ENCODE measurements at regions not wholly inside any gene's neighbourhood (a gene's known extent, or its start where the extent isn't known, plus 50 kb on each side); places are given as distances from the start of the nearest gene placed in this dataset.

GRCh38 chr2:236775511-236775910 is 205.9 kb downstream of the ACKR3 start:
- Mint-ChIP-seq H3K4me3 (no peak overlapping the region), H3K4me1 (no peaks in the 10 kb centered on the region), H3K27me3 (peaks cover 9% of the 10 kb centered on the region), H3K9me3 (peaks cover 0 to 3% (median 0%) of the 10 kb centered on the region in 7 donors), H3K36me3 (no peaks in the 10 kb centered on the region), H3K27ac (no peak overlapping the region)
- Histone ChIP-seq H3K36me3 (ENCODE audit: control insufficient read depth, insufficient read depth, low read length) (no peaks in the 10 kb centered on the region), H3K9me3 (ENCODE audit: control insufficient read depth in 2 of 2, low read length in 2 of 2) (no peaks in the 10 kb centered on the region), H3K4me3 (ENCODE audit: low read depth, low read length) (no peak overlapping the region), H3K4me1 (ENCODE audit: control insufficient read depth, insufficient read depth, low read length, poor library complexity, severe bottlenecking) (no peaks in the 10 kb centered on the region), H3K27me3 (ENCODE audit: control insufficient read depth, insufficient read depth, low read length) (no peaks in the 10 kb centered on the region), H3K27ac (ENCODE audit: insufficient read depth, low read length, poor library complexity, severe bottlenecking) (no peak overlapping the region)
- no peak for DNase-seq
- ATAC-seq (ENCODE audit: low read depth in 2 of 2): no peak

- Mint-ChIP-seq H3K36me3 (no peaks in the 10 kb centered on the region), H3K27ac (no peak overlapping the region), H3K4me1 (no peaks in the 10 kb centered on the region), H3K4me3 (no peak overlapping the region), H3K27me3 (peaks cover 9% of the 10 kb centered on the region), H3K9me3 (peaks cover 0 to 3% (median 0%) of the 10 kb centered on the region in 7 donors)
- DNase-seq: no peak
- no peaks in the 10 kb centered on the region for H3K36me3 ChIP-seq (ENCODE audit: control insufficient read depth, insufficient read depth, low read length)
- H3K4me1 ChIP-seq (ENCODE audit: control insufficient read depth, insufficient read depth, low read length, poor library complexity, severe bottlenecking): no peaks in the 10 kb centered on the region
- no peak overlapping the region for H3K27ac ChIP-seq (ENCODE audit: insufficient read depth, low read length, poor library complexity, severe bottlenecking)
- H3K27me3 ChIP-seq (ENCODE audit: control insufficient read depth, insufficient read depth, low read length): no peaks in the 10 kb centered on the region
- no peaks in the 10 kb centered on the region for H3K9me3 ChIP-seq (ENCODE audit: control insufficient read depth in 2 of 2, low read length in 2 of 2)
- no peak overlapping the region for H3K4me3 ChIP-seq (ENCODE audit: low read depth, low read length)
- ATAC-seq (ENCODE audit: low read depth in 2 of 2): no peak
Measured at GRCh38 chr2:236776206-236776605, 206.6 kb downstream of the ACKR3 start.

- Mint-ChIP-seq H3K27ac (no peak overlapping the region), H3K4me3 (no peak overlapping the region), H3K9me3 (peaks cover 0 to 3% (median 0%) of the 10 kb centered on the region in 7 donors), H3K27me3 (peaks cover 9% of the 10 kb centered on the region), H3K4me1 (no peaks in the 10 kb centered on the region), H3K36me3 (no peaks in the 10 kb centered on the region)
- H3K4me1 ChIP-seq (ENCODE audit: control insufficient read depth, insufficient read depth, low read length, poor library complexity, severe bottlenecking): no peaks in the 10 kb centered on the region
- no peak overlapping the region for H3K27ac ChIP-seq (ENCODE audit: insufficient read depth, low read length, poor library complexity, severe bottlenecking)
- no peak overlapping the region for H3K4me3 ChIP-seq (ENCODE audit: low read depth, low read length)
- DNase-seq (no peak), ATAC-seq (ENCODE audit: low read depth in 2 of 2) (no peak)
- H3K9me3 ChIP-seq (ENCODE audit: control insufficient read depth in 2 of 2, low read length in 2 of 2): no peaks in the 10 kb centered on the region
- no peaks in the 10 kb centered on the region for H3K36me3 ChIP-seq (ENCODE audit: control insufficient read depth, insufficient read depth, low read length)
- H3K27me3 ChIP-seq (ENCODE audit: control insufficient read depth, insufficient read depth, low read length): no peaks in the 10 kb centered on the region
Measured at GRCh38 chr2:236776695-236777251, 207.1 kb downstream of the ACKR3 start.

GRCh38 chr2:236777408-236777807 is 207.8 kb downstream of the ACKR3 start:
- H3K4me1 ChIP-seq (ENCODE audit: control insufficient read depth, insufficient read depth, low read length, poor library complexity, severe bottlenecking): no peaks in the 10 kb centered on the region
- Mint-ChIP-seq H3K9me3 (peaks cover 0 to 4% (median 0%) of the 10 kb centered on the region in 7 donors), H3K27ac (no peak overlapping the region), H3K27me3 (peaks cover 10% of the 10 kb centered on the region), H3K4me3 (no peak overlapping the region), H3K4me1 (no peaks in the 10 kb centered on the region), H3K36me3 (no peaks in the 10 kb centered on the region)
- H3K36me3 ChIP-seq (ENCODE audit: control insufficient read depth, insufficient read depth, low read length): no peaks in the 10 kb centered on the region
- H3K27ac ChIP-seq (ENCODE audit: insufficient read depth, low read length, poor library complexity, severe bottlenecking): no peak overlapping the region
- DNase-seq (no peak), ATAC-seq (ENCODE audit: low read depth in 2 of 2) (no peak)
- H3K4me3 ChIP-seq (ENCODE audit: low read depth, low read length): no peak overlapping the region
- no peaks in the 10 kb centered on the region for H3K9me3 ChIP-seq (ENCODE audit: control insufficient read depth in 2 of 2, low read length in 2 of 2)
- no peaks in the 10 kb centered on the region for H3K27me3 ChIP-seq (ENCODE audit: control insufficient read depth, insufficient read depth, low read length)

GRCh38 chr2:236781933-236782816 is 212.6 kb downstream of the ACKR3 start:
- H3K36me3 ChIP-seq (ENCODE audit: control insufficient read depth, insufficient read depth, low read length): no peaks in the 10 kb centered on the region
- no peak overlapping the region for H3K27ac Mint-ChIP-seq
- no peaks in the 10 kb centered on the region for H3K9me3 ChIP-seq (ENCODE audit: control insufficient read depth in 2 of 2, low read length in 2 of 2)
- ATAC-seq (ENCODE audit: low read depth in 2 of 2) (no peak), DNase-seq (no peak)
- H3K36me3 Mint-ChIP-seq: no peaks in the 10 kb centered on the region
- no peak overlapping the region for H3K4me3 Mint-ChIP-seq
- no peaks in the 10 kb centered on the region for H3K4me1 Mint-ChIP-seq
- H3K27me3 Mint-ChIP-seq: peaks cover 12% of the 10 kb centered on the region
- peaks cover 0 to 2% (median 0%) of the 10 kb centered on the region in 7 donors for H3K9me3 Mint-ChIP-seq
- H3K4me1 ChIP-seq (ENCODE audit: control insufficient read depth, insufficient read depth, low read length, poor library complexity, severe bottlenecking): no peaks in the 10 kb centered on the region
- H3K27ac ChIP-seq (ENCODE audit: insufficient read depth, low read length, poor library complexity, severe bottlenecking): no peak overlapping the region
- H3K4me3 ChIP-seq (ENCODE audit: low read depth, low read length): no peak overlapping the region
- H3K27me3 ChIP-seq (ENCODE audit: control insufficient read depth, insufficient read depth, low read length): no peaks in the 10 kb centered on the region

- Mint-ChIP-seq H3K27ac (no peak overlapping the region), H3K27me3 (peaks cover 9% of the 10 kb centered on the region), H3K9me3 (peaks cover 0 to 2% (median 0%) of the 10 kb centered on the region in 7 donors), H3K36me3 (no peaks in the 10 kb centered on the region), H3K4me3 (no peak overlapping the region), H3K4me1 (no peaks in the 10 kb centered on the region)
- H3K4me3 ChIP-seq (ENCODE audit: low read depth, low read length): no peak overlapping the region
- no peak overlapping the region for H3K27ac ChIP-seq (ENCODE audit: insufficient read depth, low read length, poor library complexity, severe bottlenecking)
- ATAC-seq (ENCODE audit: low read depth in 2 of 2) (no peak), DNase-seq (no peak)
- H3K36me3 ChIP-seq (ENCODE audit: control insufficient read depth, insufficient read depth, low read length): no peaks in the 10 kb centered on the region
- no peaks in the 10 kb centered on the region for H3K4me1 ChIP-seq (ENCODE audit: control insufficient read depth, insufficient read depth, low read length, poor library complexity, severe bottlenecking)
- no peaks in the 10 kb centered on the region for H3K27me3 ChIP-seq (ENCODE audit: control insufficient read depth, insufficient read depth, low read length)
- no peaks in the 10 kb centered on the region for H3K9me3 ChIP-seq (ENCODE audit: control insufficient read depth in 2 of 2, low read length in 2 of 2)
Measured at GRCh38 chr2:236782938-236783337, 213.3 kb downstream of the ACKR3 start.

GRCh38 chr2:236783417-236784020 is 213.9 kb downstream of the ACKR3 start:
- no peaks in the 10 kb centered on the region for H3K4me1 ChIP-seq (ENCODE audit: control insufficient read depth, insufficient read depth, low read length, poor library complexity, severe bottlenecking)
- no peaks in the 10 kb centered on the region for H3K4me1 Mint-ChIP-seq
- no peaks in the 10 kb centered on the region for H3K36me3 ChIP-seq (ENCODE audit: control insufficient read depth, insufficient read depth, low read length)
- ATAC-seq (ENCODE audit: low read depth in 2 of 2) (no peak), DNase-seq (no peak)
- no peaks in the 10 kb centered on the region for H3K9me3 ChIP-seq (ENCODE audit: control insufficient read depth in 2 of 2, low read length in 2 of 2)
- H3K9me3 Mint-ChIP-seq: peaks cover 0 to 2% (median 0%) of the 10 kb centered on the region in 7 donors
- H3K4me3 ChIP-seq (ENCODE audit: low read depth, low read length): no peak overlapping the region
- no peak overlapping the region for H3K27ac ChIP-seq (ENCODE audit: insufficient read depth, low read length, poor library complexity, severe bottlenecking)
- no peaks in the 10 kb centered on the region for H3K36me3 Mint-ChIP-seq
- H3K27ac Mint-ChIP-seq: no peak overlapping the region
- H3K4me3 Mint-ChIP-seq: no peak overlapping the region
- H3K27me3 Mint-ChIP-seq: peaks cover 9% of the 10 kb centered on the region
- no peaks in the 10 kb centered on the region for H3K27me3 ChIP-seq (ENCODE audit: control insufficient read depth, insufficient read depth, low read length)

Measured in CD4-positive, CD25-positive, alpha-beta regulatory T cell (primary cell).